ENCODE measurements at regions not wholly inside any gene's neighbourhood (a gene's known extent, or its start where the extent isn't known, plus 50 kb on each side); places are given as distances from the start of the nearest gene placed in this dataset.

GRCh38 chr3:4053975-4054374, 249.2 kb upstream of the SETMAR start:
- no peak for DNase-seq (ENCODE audit: extremely low read depth, low read depth)
- no peak for TF ChIP-seq CTCF (IDR thresholded peaks at IDR 0.05; ENCODE audit: low read depth, low read length, missing control alignments)
- no peak overlapping the region for H3K4me3 ChIP-seq (replicated peaks; ENCODE audit: low read depth, low read length)

GRCh38 chr3:4060064-4060463, 243.1 kb upstream of the SETMAR start:
- DNase-seq (ENCODE audit: extremely low read depth, low read depth) = no peak
- TF ChIP-seq CTCF (IDR thresholded peaks at IDR 0.05; ENCODE audit: low read depth, low read length, missing control alignments) = no peak
- H3K4me3 ChIP-seq (replicated peaks; ENCODE audit: low read depth, low read length) = no peak overlapping the region

GRCh38 chr3:4060603-4061002, 242.6 kb upstream of the SETMAR start:
- TF ChIP-seq CTCF (IDR thresholded peaks at IDR 0.05; ENCODE audit: low read depth, low read length, missing control alignments) = no peak
- no peak overlapping the region for H3K4me3 ChIP-seq (replicated peaks; ENCODE audit: low read depth, low read length)
- no peak for DNase-seq (ENCODE audit: extremely low read depth, low read depth)

- no peak for TF ChIP-seq CTCF (IDR thresholded peaks at IDR 0.05; ENCODE audit: low read depth, low read length, missing control alignments)
- no peak overlapping the region for H3K4me3 ChIP-seq (replicated peaks; ENCODE audit: low read depth, low read length)
- DNase-seq (ENCODE audit: extremely low read depth, low read depth) = no peak
These were observed 242.0 kb upstream of the SETMAR start for GRCh38 chr3:4061195-4061594.

GRCh38 chr3:4061783-4062360, 241.3 kb upstream of the SETMAR start:
- no peak for DNase-seq (ENCODE audit: extremely low read depth, low read depth)
- H3K4me3 ChIP-seq (replicated peaks; ENCODE audit: low read depth, low read length) = no peak overlapping the region
- no peak for TF ChIP-seq CTCF (IDR thresholded peaks at IDR 0.05; ENCODE audit: low read depth, low read length, missing control alignments)

GRCh38 chr3:4062621-4063020, 240.5 kb upstream of the SETMAR start:
- TF ChIP-seq CTCF (IDR thresholded peaks at IDR 0.05; ENCODE audit: low read depth, low read length, missing control alignments) = no peak
- no peak for DNase-seq (ENCODE audit: extremely low read depth, low read depth)
- no peak overlapping the region for H3K4me3 ChIP-seq (replicated peaks; ENCODE audit: low read depth, low read length)
